GM12801 (cell line): ENCODE measurements at regions not wholly inside any gene's neighbourhood (a gene's known extent, or its start where the extent isn't known, plus 50 kb on each side); places are given as distances from the start of the nearest gene placed in this dataset.

Source experiments
- CTCF ChIP-seq: IDR thresholded peaks from one replicate; pipeline ENCODE4 v1.5.1; 2011; ENCODE audit warnings: control low read depth; ENCODE audit not compliant: insufficient read length; ENCODE audit errors: extremely low read depth

DNA sequence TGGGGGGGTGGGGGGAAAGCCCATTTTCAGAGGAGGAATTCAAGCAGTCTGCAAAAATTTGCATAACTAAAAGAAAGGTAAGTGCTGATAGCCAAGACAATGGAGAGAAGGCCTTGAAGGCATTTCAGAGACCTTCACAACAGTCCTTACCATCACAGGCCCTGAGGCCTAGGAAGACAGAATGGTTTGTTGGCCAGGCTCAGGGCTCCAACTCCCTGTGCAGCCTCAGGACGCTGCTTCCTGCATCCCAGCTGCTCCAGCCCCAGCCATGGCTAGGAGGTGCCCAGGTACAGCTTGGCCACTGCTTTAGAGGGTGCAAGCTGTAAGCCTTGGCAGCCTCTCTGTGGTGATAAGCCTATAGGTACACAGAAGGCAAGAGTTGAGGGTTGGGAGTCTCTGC, 571.6 kb downstream of the MATN1 start:
- no peak for TF ChIP-seq CTCF

GRCh38 chr1:30151119-30151518, 572.3 kb downstream of the MATN1 start:
- no peak for TF ChIP-seq CTCF

DNA sequence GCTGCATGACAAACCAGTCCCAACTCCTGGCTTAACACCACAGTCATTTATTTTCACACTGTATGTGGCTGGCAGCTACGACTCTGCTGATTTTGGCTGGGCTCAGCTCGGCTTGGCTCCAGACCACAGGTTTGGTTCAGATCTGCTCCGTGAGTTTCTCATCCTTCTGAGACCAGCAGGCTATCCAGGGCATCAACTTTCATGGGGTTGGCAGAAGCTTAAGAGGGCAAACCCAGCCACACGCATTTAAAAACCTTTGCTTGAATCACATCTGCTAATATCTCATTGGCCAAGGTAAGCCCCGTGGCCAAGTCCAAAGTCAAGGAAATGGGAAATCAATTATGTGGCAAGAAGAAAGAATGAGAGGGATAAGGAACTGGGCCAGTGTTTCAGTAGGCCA, 574.2 kb downstream of the MATN1 start:
- TF ChIP-seq CTCF = no peak

DNA sequence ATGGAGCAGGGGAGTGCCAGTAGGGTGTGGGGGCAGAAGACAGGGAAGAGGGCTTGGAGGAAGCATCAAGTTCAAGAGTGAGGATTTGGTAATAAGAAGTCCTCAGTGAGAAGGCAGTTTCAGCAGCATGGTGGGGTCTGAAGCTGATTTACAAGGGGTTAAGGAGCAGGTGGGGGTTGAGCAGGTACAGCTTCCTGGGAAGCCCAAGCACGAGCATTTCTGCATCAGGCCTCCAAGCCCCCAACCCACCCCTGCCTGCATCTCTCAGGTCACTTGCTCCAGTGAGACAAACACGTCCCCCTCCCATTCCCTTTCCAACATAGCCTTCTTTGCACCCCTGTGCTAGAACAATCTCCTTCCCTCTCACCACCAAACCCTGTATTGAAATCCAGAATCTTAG, 574.7 kb downstream of the MATN1 start:
- TF ChIP-seq CTCF = no peak

- no peak for TF ChIP-seq CTCF
These were observed 576.2 kb downstream of the MATN1 start for GRCh38 chr1:30147188-30147587.

- TF ChIP-seq CTCF = no peak
These were observed 576.9 kb downstream of the MATN1 start for GRCh38 chr1:30146448-30146847.

GRCh38 chr1:30145723-30146303, 577.6 kb downstream of the MATN1 start:
- TF ChIP-seq CTCF = no peak

GRCh38 chr1:30144831-30145230, 578.6 kb downstream of the MATN1 start:
- no peak for TF ChIP-seq CTCF
